ENCODE measurements at regions not wholly inside any gene's neighbourhood (a gene's known extent, or its start where the extent isn't known, plus 50 kb on each side); places are given as distances from the start of the nearest gene placed in this dataset.

GRCh38 chr18:24546307-24546706, 85.9 kb downstream of the HRH4 start:
- Mint-ChIP-seq H3K9me3 (no peaks in the 10 kb centered on the region), H3K36me3 (ENCODE audit: low read depth) (no peaks in the 10 kb centered on the region), H3K27ac (no peak overlapping the region), H3K27me3 (no peaks in the 10 kb centered on the region), H3K4me1 (ENCODE audit: low read depth) (no peaks in the 10 kb centered on the region), H3K4me3 (no peak overlapping the region)
- intact Hi-C loops (cut with micrococcal nuclease), result no loop called here

- Mint-ChIP-seq H3K4me3 (no peak overlapping the region), H3K27ac (no peak overlapping the region), H3K36me3 (ENCODE audit: low read depth) (no peaks in the 10 kb centered on the region), H3K27me3 (no peaks in the 10 kb centered on the region), H3K9me3 (no peaks in the 10 kb centered on the region), H3K4me1 (ENCODE audit: low read depth) (no peaks in the 10 kb centered on the region)
- intact Hi-C loops (cut with micrococcal nuclease), result no loop called here
Measured at GRCh38 chr18:24548583-24548982, 88.1 kb downstream of the HRH4 start.

GRCh38 chr18:24552218-24552617, 91.8 kb downstream of the HRH4 start:
- Mint-ChIP-seq H3K36me3 (ENCODE audit: low read depth) (no peaks in the 10 kb centered on the region), H3K4me3 (no peak overlapping the region), H3K9me3 (no peaks in the 10 kb centered on the region), H3K27ac (no peak overlapping the region), H3K27me3 (no peaks in the 10 kb centered on the region), H3K4me1 (ENCODE audit: low read depth) (no peaks in the 10 kb centered on the region)
- intact Hi-C loops (cut with micrococcal nuclease), result no loop called here

- Mint-ChIP-seq H3K27ac (no peak overlapping the region), H3K27me3 (no peaks in the 10 kb centered on the region), H3K36me3 (ENCODE audit: low read depth) (no peaks in the 10 kb centered on the region), H3K4me1 (ENCODE audit: low read depth) (no peaks in the 10 kb centered on the region), H3K9me3 (no peaks in the 10 kb centered on the region), H3K4me3 (no peak overlapping the region)
- intact Hi-C loops (cut with micrococcal nuclease), result no loop called here
Measured at GRCh38 chr18:24553571-24554285, 93.3 kb downstream of the HRH4 start.

- Mint-ChIP-seq H3K27ac (no peak overlapping the region), H3K4me3 (no peak overlapping the region), H3K9me3 (no peaks in the 10 kb centered on the region), H3K4me1 (ENCODE audit: low read depth) (no peaks in the 10 kb centered on the region), H3K36me3 (ENCODE audit: low read depth) (no peaks in the 10 kb centered on the region), H3K27me3 (no peaks in the 10 kb centered on the region)
- intact Hi-C loops (cut with micrococcal nuclease), result no loop called here
Measured at GRCh38 chr18:24558403-24558802, 98.0 kb downstream of the HRH4 start.

- Mint-ChIP-seq H3K9me3 (no peaks in the 10 kb centered on the region), H3K27ac (no peak overlapping the region), H3K4me1 (ENCODE audit: low read depth) (no peaks in the 10 kb centered on the region), H3K4me3 (no peak overlapping the region), H3K27me3 (no peaks in the 10 kb centered on the region), H3K36me3 (ENCODE audit: low read depth) (no peaks in the 10 kb centered on the region)
- intact Hi-C loops (cut with micrococcal nuclease), result no loop called here
Measured at GRCh38 chr18:24559526-24559925, 99.1 kb downstream of the HRH4 start.

- H3K9me3 Mint-ChIP-seq, result no peaks in the 10 kb centered on the region
- H3K27ac Mint-ChIP-seq, result no peak overlapping the region
- H3K4me1 Mint-ChIP-seq (ENCODE audit: low read depth), result no peaks in the 10 kb centered on the region
- no peaks in the 10 kb centered on the region for H3K27me3 Mint-ChIP-seq
- H3K36me3 Mint-ChIP-seq (ENCODE audit: low read depth), result no peaks in the 10 kb centered on the region
- H3K4me3 Mint-ChIP-seq, result no peak overlapping the region
- intact Hi-C loops (cut with micrococcal nuclease), result no loop called here
Measured at GRCh38 chr18:24560511-24560981, 100.1 kb downstream of the HRH4 start.

GRCh38 chr18:24561369-24561965, 101.0 kb downstream of the HRH4 start:
- H3K4me3 Mint-ChIP-seq, result no peak overlapping the region
- no peaks in the 10 kb centered on the region for H3K27me3 Mint-ChIP-seq
- intact Hi-C loops (cut with micrococcal nuclease), result no loop called here

GRCh38 chr18:24567199-24567598, 106.8 kb downstream of the HRH4 start:
- no peaks in the 10 kb centered on the region for H3K4me1 Mint-ChIP-seq (ENCODE audit: low read depth)
- H3K36me3 Mint-ChIP-seq (ENCODE audit: low read depth), result no peaks in the 10 kb centered on the region
- no peaks in the 10 kb centered on the region for H3K27me3 Mint-ChIP-seq
- no peak overlapping the region for H3K4me3 Mint-ChIP-seq
- H3K9me3 Mint-ChIP-seq, result no peaks in the 10 kb centered on the region
- intact Hi-C loops (cut with micrococcal nuclease), result no loop called here
- H3K27ac Mint-ChIP-seq, result no peak overlapping the region

More at GRCh38 chr18:24561369-24561965, 101.0 kb downstream of the HRH4 start:
- Mint-ChIP-seq H3K4me1 (ENCODE audit: low read depth) (no peaks in the 10 kb centered on the region), H3K9me3 (no peaks in the 10 kb centered on the region), H3K36me3 (ENCODE audit: low read depth) (no peaks in the 10 kb centered on the region), H3K27ac (no peak overlapping the region)

GRCh38 chr18:24570716-24571115, 110.3 kb downstream of the HRH4 start:
- no peaks in the 10 kb centered on the region for H3K36me3 Mint-ChIP-seq (ENCODE audit: low read depth)
- no peaks in the 10 kb centered on the region for H3K4me1 Mint-ChIP-seq (ENCODE audit: low read depth)
- intact Hi-C loops (cut with micrococcal nuclease), result loop anchor here (10.0 kb wide), 1 partner anchor 64 kb away; no protein-coding TSS in a partner anchor
- H3K27ac Mint-ChIP-seq, result no peak overlapping the region
- H3K27me3 Mint-ChIP-seq, result no peaks in the 10 kb centered on the region
- H3K4me3 Mint-ChIP-seq, result no peak overlapping the region
- H3K9me3 Mint-ChIP-seq, result no peaks in the 10 kb centered on the region

- no peaks in the 10 kb centered on the region for H3K4me1 Mint-ChIP-seq (ENCODE audit: low read depth)
- H3K4me3 Mint-ChIP-seq, result no peak overlapping the region
- peaks cover 2% of the 10 kb centered on the region for H3K27me3 Mint-ChIP-seq
- H3K27ac Mint-ChIP-seq, result no peak overlapping the region
- H3K36me3 Mint-ChIP-seq (ENCODE audit: low read depth), result no peaks in the 10 kb centered on the region
- intact Hi-C loops (cut with micrococcal nuclease), result no loop called here
- H3K9me3 Mint-ChIP-seq, result no peaks in the 10 kb centered on the region
Measured at GRCh38 chr18:24582771-24583170, 122.3 kb downstream of the HRH4 start.

- no peaks in the 10 kb centered on the region for H3K9me3 Mint-ChIP-seq
- H3K4me3 Mint-ChIP-seq, result no peak overlapping the region
- intact Hi-C loops (cut with micrococcal nuclease), result no loop called here
- no peak overlapping the region for H3K27ac Mint-ChIP-seq
- no peaks in the 10 kb centered on the region for H3K4me1 Mint-ChIP-seq (ENCODE audit: low read depth)
- H3K36me3 Mint-ChIP-seq (ENCODE audit: low read depth), result no peaks in the 10 kb centered on the region
- H3K27me3 Mint-ChIP-seq, result peaks cover 2% of the 10 kb centered on the region
Measured at GRCh38 chr18:24584205-24584604, 123.8 kb downstream of the HRH4 start.

- Mint-ChIP-seq H3K27me3 (peaks cover 2% of the 10 kb centered on the region), H3K27ac (no peak overlapping the region)
Measured at GRCh38 chr18:24584813-24585212, 124.4 kb downstream of the HRH4 start.

GRCh38 chr18:24585996-24586566, 125.6 kb downstream of the HRH4 start:
- no peaks in the 10 kb centered on the region for H3K9me3 Mint-ChIP-seq
- no peak overlapping the region for H3K4me3 Mint-ChIP-seq
- H3K4me1 Mint-ChIP-seq (ENCODE audit: low read depth), result no peaks in the 10 kb centered on the region
- no peak overlapping the region for H3K27ac Mint-ChIP-seq
- H3K27me3 Mint-ChIP-seq, result peaks cover 2% of the 10 kb centered on the region
- intact Hi-C loops (cut with micrococcal nuclease), result no loop called here
- H3K36me3 Mint-ChIP-seq (ENCODE audit: low read depth), result no peaks in the 10 kb centered on the region

More at GRCh38 chr18:24584813-24585212, 124.4 kb downstream of the HRH4 start:
- intact Hi-C loops (cut with micrococcal nuclease), result no loop called here
- Mint-ChIP-seq H3K36me3 (ENCODE audit: low read depth) (no peaks in the 10 kb centered on the region), H3K4me1 (ENCODE audit: low read depth) (no peaks in the 10 kb centered on the region), H3K9me3 (no peaks in the 10 kb centered on the region), H3K4me3 (no peak overlapping the region)

All from dendritic cell treated with granulocyte-macrophage colony-stimulating factor and Interleukin-4, amounts not matched to agents 40 ng/mL and 50 ng/mL, for 4 days (primary cell).